ENCODE measurements at regions not wholly inside any gene's neighbourhood (a gene's known extent, or its start where the extent isn't known, plus 50 kb on each side); places are given as distances from the start of the nearest gene placed in this dataset.

- H3K27me3 ChIP-seq = no peaks in the 10 kb centered on the region; the same call in 1 of the 2 replicates
- H3K4me1 ChIP-seq = no peaks in the 10 kb centered on the region
- no peak overlapping the region for H3K4me3 ChIP-seq (ENCODE audit: low read depth, low read length)
- TF ChIP-seq CTCF (IDR thresholded peaks at IDR 0.05; ENCODE audit: low read depth, low read length) = no peak
- no peaks in the 10 kb centered on the region for H3K36me3 ChIP-seq
- DNase-seq = no peak
- H3K9me3 ChIP-seq = no peaks in the 10 kb centered on the region
Measured at GRCh38 chr17:83151442-83152226, 72.2 kb downstream of the METRNL start.

- H3K9me3 ChIP-seq = no peaks in the 10 kb centered on the region
- H3K36me3 ChIP-seq = no peaks in the 10 kb centered on the region
- no peak for DNase-seq
- no peaks in the 10 kb centered on the region for H3K4me1 ChIP-seq
- H3K27me3 ChIP-seq = no peaks in the 10 kb centered on the region; the same call in 1 of the 2 replicates
- no peak overlapping the region for H3K4me3 ChIP-seq (ENCODE audit: low read depth, low read length)
- no peak for TF ChIP-seq CTCF (IDR thresholded peaks at IDR 0.05; ENCODE audit: low read depth, low read length)
Measured at GRCh38 chr17:83152227-83152744, 72.9 kb downstream of the METRNL start.

DNA sequence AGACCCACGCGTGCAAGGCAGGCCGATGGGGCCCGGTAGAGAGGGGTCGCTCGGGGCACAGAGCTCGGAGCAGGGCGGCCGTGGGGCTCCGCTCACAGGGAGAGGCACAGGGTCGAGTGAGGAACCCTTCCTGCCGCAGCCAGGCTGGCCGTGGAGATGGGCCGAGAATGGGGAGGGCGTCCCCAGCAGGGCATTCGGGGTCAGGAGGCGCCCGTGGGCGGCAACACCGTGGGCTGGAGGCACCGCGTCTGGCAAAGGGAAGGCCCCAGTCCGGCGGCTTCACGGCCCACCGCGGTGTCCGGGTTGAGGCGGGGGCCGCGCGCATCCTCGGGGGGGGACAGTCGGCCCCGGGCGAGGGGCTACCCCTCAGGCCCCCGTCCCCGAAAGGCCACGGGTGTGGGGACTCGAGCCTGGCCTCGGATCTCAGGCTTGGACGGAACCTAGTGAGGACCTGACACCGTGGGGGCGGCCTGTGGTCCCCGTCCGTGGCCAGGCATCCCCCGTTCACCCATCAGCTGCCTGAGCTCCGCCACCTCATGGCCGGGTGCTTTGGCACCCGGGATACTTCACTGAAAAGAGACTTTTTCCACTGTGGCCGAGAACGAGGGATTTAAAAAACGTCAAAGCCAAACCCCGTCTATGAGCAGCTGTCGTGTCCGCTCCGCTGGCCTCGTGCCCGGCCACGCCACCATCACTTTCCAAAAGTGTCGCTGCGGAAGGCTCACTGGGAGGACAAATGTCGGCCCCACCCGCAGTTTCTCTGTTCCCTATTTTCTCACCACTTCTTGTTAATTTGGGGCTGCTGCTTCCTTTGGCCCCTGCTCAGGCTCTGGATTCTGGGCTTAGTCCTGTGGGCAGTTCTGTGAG, 73.6 kb downstream of the METRNL start:
- TF ChIP-seq CTCF (IDR thresholded peaks at IDR 0.05; ENCODE audit: low read depth, low read length) = no peak
- Histone ChIP-seq H3K4me3 (ENCODE audit: low read depth, low read length) (no peak overlapping the region), H3K27me3 (no peaks in the 10 kb centered on the region; the same call in 1 of the 2 replicates), H3K9me3 (no peaks in the 10 kb centered on the region), H3K36me3 (no peaks in the 10 kb centered on the region), H3K4me1 (no peaks in the 10 kb centered on the region)
- DNase-seq = no peak

GRCh38 chr17:83153681-83154310, 74.4 kb downstream of the METRNL start:
- TF ChIP-seq CTCF (IDR thresholded peaks at IDR 0.05; ENCODE audit: low read depth, low read length) = no peak
- Histone ChIP-seq H3K4me3 (ENCODE audit: low read depth, low read length) (no peak overlapping the region), H3K9me3 (no peaks in the 10 kb centered on the region), H3K36me3 (no peaks in the 10 kb centered on the region), H3K4me1 (no peaks in the 10 kb centered on the region), H3K27me3 (no peaks in the 10 kb centered on the region)
- no peak for DNase-seq

GRCh38 chr17:83154311-83155127, 75.1 kb downstream of the METRNL start:
- no peaks in the 10 kb centered on the region for H3K36me3 ChIP-seq
- no peak for DNase-seq
- no peaks in the 10 kb centered on the region for H3K4me1 ChIP-seq
- H3K9me3 ChIP-seq = no peaks in the 10 kb centered on the region
- TF ChIP-seq CTCF (IDR thresholded peaks at IDR 0.05; ENCODE audit: low read depth, low read length) = no peak
- H3K27me3 ChIP-seq = no peaks in the 10 kb centered on the region
- no peak overlapping the region for H3K4me3 ChIP-seq (ENCODE audit: low read depth, low read length)
